ENCODE measurements at regions not wholly inside any gene's neighbourhood (a gene's known extent, or its start where the extent isn't known, plus 50 kb on each side); places are given as distances from the start of the nearest gene placed in this dataset.

GRCh38 chr6:147879031-147879580, 370.6 kb downstream of the SAMD5 start:
- H3K9me3 ChIP-seq (ENCODE audit: insufficient read depth, low read length): no peaks in the 10 kb centered on the region
- no peak overlapping the region for H3K4me3 ChIP-seq (ENCODE audit: insufficient read length, low read depth)
- no peaks in the 10 kb centered on the region for H3K36me3 ChIP-seq (ENCODE audit: insufficient read depth, insufficient read length, low read length)
- no peaks in the 10 kb centered on the region for H3K27me3 ChIP-seq (ENCODE audit: insufficient read depth, insufficient read length)
- H3K4me1 ChIP-seq (ENCODE audit: insufficient read depth, insufficient read length): no peaks in the 10 kb centered on the region
- DNase-seq (ENCODE audit: low read depth, low spot score): no peak
- no peak for TF ChIP-seq YY1 (IDR thresholded peaks at IDR 0.05; ENCODE audit: insufficient read depth, insufficient read length)
- TF ChIP-seq ZNF274 (IDR thresholded peaks at IDR 0.05; ENCODE audit: low read depth, low read length): no peak
- no peak for TF ChIP-seq SUZ12 (IDR thresholded peaks at IDR 0.05; ENCODE audit: extremely low read depth, insufficient read depth, insufficient read length)
- H3K9ac ChIP-seq (ENCODE audit: insufficient read length, low read depth): no peak overlapping the region

- Histone ChIP-seq H3K9me3 (ENCODE audit: insufficient read depth, low read length) (no peaks in the 10 kb centered on the region), H3K9ac (ENCODE audit: insufficient read length, low read depth) (no peak overlapping the region), H3K4me3 (ENCODE audit: insufficient read length, low read depth) (no peak overlapping the region), H3K27me3 (ENCODE audit: insufficient read depth, insufficient read length) (no peaks in the 10 kb centered on the region), H3K4me1 (ENCODE audit: insufficient read depth, insufficient read length) (no peaks in the 10 kb centered on the region), H3K36me3 (ENCODE audit: insufficient read depth, insufficient read length, low read length) (no peaks in the 10 kb centered on the region)
- DNase-seq (ENCODE audit: low read depth, low spot score): peak; percentile 20
- no peak for TF ChIP-seq YY1 (IDR thresholded peaks at IDR 0.05; ENCODE audit: insufficient read depth, insufficient read length)
- TF ChIP-seq ZNF274 (IDR thresholded peaks at IDR 0.05; ENCODE audit: low read depth, low read length): no peak
- TF ChIP-seq SUZ12 (IDR thresholded peaks at IDR 0.05; ENCODE audit: extremely low read depth, insufficient read depth, insufficient read length): no peak
Measured at GRCh38 chr6:147881432-147881831, 372.9 kb downstream of the SAMD5 start.

GRCh38 chr6:147888374-147888773, 379.9 kb downstream of the SAMD5 start:
- no peaks in the 10 kb centered on the region for H3K9me3 ChIP-seq (ENCODE audit: insufficient read depth, low read length)
- no peaks in the 10 kb centered on the region for H3K36me3 ChIP-seq (ENCODE audit: insufficient read depth, insufficient read length, low read length)
- H3K4me1 ChIP-seq (ENCODE audit: insufficient read depth, insufficient read length): no peaks in the 10 kb centered on the region
- no peak overlapping the region for H3K4me3 ChIP-seq (ENCODE audit: insufficient read length, low read depth)
- TF ChIP-seq YY1 (IDR thresholded peaks at IDR 0.05; ENCODE audit: insufficient read depth, insufficient read length) (no peak), SUZ12 (IDR thresholded peaks at IDR 0.05; ENCODE audit: extremely low read depth, insufficient read depth, insufficient read length) (no peak), ZNF274 (IDR thresholded peaks at IDR 0.05; ENCODE audit: low read depth, low read length) (no peak)
- H3K9ac ChIP-seq (ENCODE audit: insufficient read length, low read depth): no peak overlapping the region
- no peaks in the 10 kb centered on the region for H3K27me3 ChIP-seq (ENCODE audit: insufficient read depth, insufficient read length)
- no peak for DNase-seq (ENCODE audit: low read depth, low spot score)

- DNase-seq (ENCODE audit: low read depth, low spot score): no peak
- no peak overlapping the region for H3K9ac ChIP-seq (ENCODE audit: insufficient read length, low read depth)
- H3K36me3 ChIP-seq (ENCODE audit: insufficient read depth, insufficient read length, low read length): no peaks in the 10 kb centered on the region
- no peak overlapping the region for H3K4me3 ChIP-seq (ENCODE audit: insufficient read length, low read depth)
- no peaks in the 10 kb centered on the region for H3K27me3 ChIP-seq (ENCODE audit: insufficient read depth, insufficient read length)
- no peaks in the 10 kb centered on the region for H3K9me3 ChIP-seq (ENCODE audit: insufficient read depth, low read length)
- H3K4me1 ChIP-seq (ENCODE audit: insufficient read depth, insufficient read length): no peaks in the 10 kb centered on the region
- no peak for TF ChIP-seq YY1 (IDR thresholded peaks at IDR 0.05; ENCODE audit: insufficient read depth, insufficient read length)
- TF ChIP-seq ZNF274 (IDR thresholded peaks at IDR 0.05; ENCODE audit: low read depth, low read length): no peak
- TF ChIP-seq SUZ12 (IDR thresholded peaks at IDR 0.05; ENCODE audit: extremely low read depth, insufficient read depth, insufficient read length): no peak
Measured at GRCh38 chr6:147891671-147892070, 383.2 kb downstream of the SAMD5 start.

GRCh38 chr6:147892476-147892875, 384.0 kb downstream of the SAMD5 start:
- no peak for DNase-seq (ENCODE audit: low read depth, low spot score)
- TF ChIP-seq SUZ12 (IDR thresholded peaks at IDR 0.05; ENCODE audit: extremely low read depth, insufficient read depth, insufficient read length) (no peak), ZNF274 (IDR thresholded peaks at IDR 0.05; ENCODE audit: low read depth, low read length) (no peak), YY1 (IDR thresholded peaks at IDR 0.05; ENCODE audit: insufficient read depth, insufficient read length) (no peak)
- H3K9ac ChIP-seq (ENCODE audit: insufficient read length, low read depth): no peak overlapping the region

GRCh38 chr6:147895272-147895671, 386.8 kb downstream of the SAMD5 start:
- Histone ChIP-seq H3K36me3 (ENCODE audit: insufficient read depth, insufficient read length, low read length) (no peaks in the 10 kb centered on the region), H3K4me3 (ENCODE audit: insufficient read length, low read depth) (no peak overlapping the region), H3K4me1 (ENCODE audit: insufficient read depth, insufficient read length) (no peaks in the 10 kb centered on the region), H3K9ac (ENCODE audit: insufficient read length, low read depth) (no peak overlapping the region), H3K9me3 (ENCODE audit: insufficient read depth, low read length) (no peaks in the 10 kb centered on the region), H3K27me3 (ENCODE audit: insufficient read depth, insufficient read length) (no peaks in the 10 kb centered on the region)
- DNase-seq (ENCODE audit: low read depth, low spot score): no peak
- TF ChIP-seq SUZ12 (IDR thresholded peaks at IDR 0.05; ENCODE audit: extremely low read depth, insufficient read depth, insufficient read length) (no peak), ZNF274 (IDR thresholded peaks at IDR 0.05; ENCODE audit: low read depth, low read length) (no peak), YY1 (IDR thresholded peaks at IDR 0.05; ENCODE audit: insufficient read depth, insufficient read length) (no peak)

More at GRCh38 chr6:147892476-147892875, 384.0 kb downstream of the SAMD5 start:
- no peak overlapping the region for H3K4me3 ChIP-seq (ENCODE audit: insufficient read length, low read depth)
- H3K27me3 ChIP-seq (ENCODE audit: insufficient read depth, insufficient read length): no peaks in the 10 kb centered on the region
- no peaks in the 10 kb centered on the region for H3K36me3 ChIP-seq (ENCODE audit: insufficient read depth, insufficient read length, low read length)
- H3K9me3 ChIP-seq (ENCODE audit: insufficient read depth, low read length): no peaks in the 10 kb centered on the region
- H3K4me1 ChIP-seq (ENCODE audit: insufficient read depth, insufficient read length): no peaks in the 10 kb centered on the region

GRCh38 chr6:147900247-147900830, 391.8 kb downstream of the SAMD5 start:
- Histone ChIP-seq H3K9ac (ENCODE audit: insufficient read length, low read depth) (no peak overlapping the region), H3K27me3 (ENCODE audit: insufficient read depth, insufficient read length) (no peaks in the 10 kb centered on the region), H3K4me1 (ENCODE audit: insufficient read depth, insufficient read length) (no peaks in the 10 kb centered on the region), H3K9me3 (ENCODE audit: insufficient read depth, low read length) (no peaks in the 10 kb centered on the region), H3K36me3 (ENCODE audit: insufficient read depth, insufficient read length, low read length) (no peaks in the 10 kb centered on the region), H3K4me3 (ENCODE audit: insufficient read length, low read depth) (no peak overlapping the region)
- TF ChIP-seq ZNF274 (IDR thresholded peaks at IDR 0.05; ENCODE audit: low read depth, low read length) (no peak), YY1 (IDR thresholded peaks at IDR 0.05; ENCODE audit: insufficient read depth, insufficient read length) (no peak), SUZ12 (IDR thresholded peaks at IDR 0.05; ENCODE audit: extremely low read depth, insufficient read depth, insufficient read length) (no peak)
- no peak for DNase-seq (ENCODE audit: low read depth, low spot score)

Measured in NT2/D1 (cell line).